Central memory CD8-positive, alpha-beta T cell (primary cell): ENCODE measurements at regions not wholly inside any gene's neighbourhood (a gene's known extent, or its start where the extent isn't known, plus 50 kb on each side); places are given as distances from the start of the nearest gene placed in this dataset.
"Not testable (repeated sequence)": the region's sequence is repeated elsewhere in the genome, so short reads cannot be mapped to it uniquely, and the experiment has no call there.

Source experiments
- ATAC-seq: fragments of 150-1000 bp; cut with Tn5 transposase; replicated peaks from 2 replicates; pipeline ENCODE4 v1.10.0; 2022; ENCODE audit warnings: mild to moderate bottlenecking, moderate FRiP score, moderate number of reproducible peaks; ENCODE audit not compliant: poor library complexity, severe bottlenecking; ENCODE audit errors: extremely low read depth
- DNase-seq, 2 donors: peaks; one replicate each; pipeline ENCODE4 v3.0.0; 2021; ENCODE audit warnings: low spot score in 2 of 2
- H3K27ac Mint-ChIP-seq: one replicate; pipeline ENCODE4 v1.8.0; 2022; ENCODE audit warnings: low read depth, mild to moderate bottlenecking, moderate library complexity, mixed read lengths
- H3K27me3 Mint-ChIP-seq: one replicate; pipeline ENCODE4 v1.8.0; 2022; ENCODE audit warnings: mixed read lengths
- H3K36me3 Mint-ChIP-seq: one replicate; pipeline ENCODE4 v1.8.0; 2022; ENCODE audit warnings: mild to moderate bottlenecking, moderate library complexity, mixed read lengths; ENCODE audit not compliant: insufficient read depth
- H3K4me1 Mint-ChIP-seq: one replicate; pipeline ENCODE4 v1.8.0; 2022; ENCODE audit warnings: mixed read lengths
- H3K4me3 Mint-ChIP-seq: one replicate; pipeline ENCODE4 v1.8.0; 2022; ENCODE audit warnings: mild to moderate bottlenecking, moderate library complexity, mixed read lengths
- H3K9me3 Mint-ChIP-seq: one replicate; pipeline ENCODE4 v1.8.0; 2022; ENCODE audit warnings: mixed read lengths

- DNase-seq (no peak), ATAC-seq (no peak)
- no peaks in the 10 kb centered on the region for H3K36me3 Mint-ChIP-seq
- H3K27ac Mint-ChIP-seq: no peak overlapping the region
- no peak overlapping the region for H3K4me3 Mint-ChIP-seq
- H3K27me3 Mint-ChIP-seq: no peaks in the 10 kb centered on the region
- peaks cover 11% of the 10 kb centered on the region for H3K4me1 Mint-ChIP-seq
- H3K9me3 Mint-ChIP-seq: no peaks in the 10 kb centered on the region
Observed at GRCh38 chr15:22262613-22263020, 182.3 kb downstream of the OR4M2 start.

GRCh38 chr15:22263738-22264137, 183.4 kb downstream of the OR4M2 start:
- Mint-ChIP-seq H3K9me3 (no peaks in the 10 kb centered on the region), H3K27me3 (no peaks in the 10 kb centered on the region), H3K4me1 (peaks cover 11% of the 10 kb centered on the region), H3K27ac (no peak overlapping the region), H3K36me3 (no peaks in the 10 kb centered on the region), H3K4me3 (no peak overlapping the region)
- ATAC-seq: no peak
- DNase-seq: no peak

- not testable (repeated sequence) for H3K4me3 Mint-ChIP-seq, H3K36me3 Mint-ChIP-seq, DNase-seq, H3K9me3 Mint-ChIP-seq, H3K27ac Mint-ChIP-seq, H3K27me3 Mint-ChIP-seq
- peak; percentile 43 for ATAC-seq
- peaks cover 11% of the 10 kb centered on the region for H3K4me1 Mint-ChIP-seq
Observed at GRCh38 chr15:22264272-22264671, 183.9 kb downstream of the OR4M2 start.

GRCh38 chr15:22265056-22265945, 185.0 kb downstream of the OR4M2 start:
- Mint-ChIP-seq H3K27me3 (no peaks in the 10 kb centered on the region), H3K36me3 (no peaks in the 10 kb centered on the region), H3K27ac (no peak overlapping the region), H3K9me3 (no peaks in the 10 kb centered on the region), H3K4me1 (peaks cover 3% of the 10 kb centered on the region), H3K4me3 (no peak overlapping the region)
- DNase-seq: no peak
- peak; percentile 50 for ATAC-seq

GRCh38 chr15:22265970-22266369, 185.6 kb downstream of the OR4M2 start:
- Mint-ChIP-seq H3K27me3 (no peaks in the 10 kb centered on the region), H3K9me3 (no peaks in the 10 kb centered on the region), H3K4me3 (no peak overlapping the region), H3K4me1 (no peaks in the 10 kb centered on the region), H3K27ac (no peak overlapping the region), H3K36me3 (no peaks in the 10 kb centered on the region)
- DNase-seq: no peak
- ATAC-seq: no peak

- Mint-ChIP-seq H3K4me3 (no peak overlapping the region), H3K27me3 (no peaks in the 10 kb centered on the region), H3K36me3 (no peaks in the 10 kb centered on the region), H3K4me1 (no peaks in the 10 kb centered on the region), H3K27ac (no peak overlapping the region), H3K9me3 (no peaks in the 10 kb centered on the region)
- DNase-seq: no peak
- no peak for ATAC-seq
Observed at GRCh38 chr15:22267761-22268160, 187.4 kb downstream of the OR4M2 start.

GRCh38 chr15:22268201-22268600, 187.9 kb downstream of the OR4M2 start:
- not testable (repeated sequence) for H3K9me3 Mint-ChIP-seq, H3K27me3 Mint-ChIP-seq, H3K36me3 Mint-ChIP-seq, ATAC-seq, H3K27ac Mint-ChIP-seq, H3K4me3 Mint-ChIP-seq, DNase-seq, H3K4me1 Mint-ChIP-seq

GRCh38 chr15:22268654-22269053, 188.3 kb downstream of the OR4M2 start:
- not testable (repeated sequence) for H3K27ac Mint-ChIP-seq, DNase-seq, H3K9me3 Mint-ChIP-seq, H3K4me3 Mint-ChIP-seq, ATAC-seq, H3K27me3 Mint-ChIP-seq, H3K4me1 Mint-ChIP-seq, H3K36me3 Mint-ChIP-seq

- not testable (repeated sequence) for H3K27ac Mint-ChIP-seq
Observed at GRCh38 chr15:22272286-22273160, 186.2 kb upstream of the GOLGA6L22 start.

GRCh38 chr15:22273185-22273584, 185.5 kb upstream of the GOLGA6L22 start:
- DNase-seq, ATAC-seq, H3K4me1 Mint-ChIP-seq, H3K36me3 Mint-ChIP-seq, H3K9me3 Mint-ChIP-seq, H3K27me3 Mint-ChIP-seq, H3K4me3 Mint-ChIP-seq, H3K27ac Mint-ChIP-seq: not testable (repeated sequence)

More at GRCh38 chr15:22272286-22273160, 186.2 kb upstream of the GOLGA6L22 start:
- not testable (repeated sequence) for H3K9me3 Mint-ChIP-seq, DNase-seq, ATAC-seq, H3K36me3 Mint-ChIP-seq, H3K27me3 Mint-ChIP-seq, H3K4me1 Mint-ChIP-seq, H3K4me3 Mint-ChIP-seq

GRCh38 chr15:22274376-22274775, 184.3 kb upstream of the GOLGA6L22 start:
- DNase-seq, H3K9me3 Mint-ChIP-seq, H3K27ac Mint-ChIP-seq, H3K4me3 Mint-ChIP-seq, ATAC-seq, H3K36me3 Mint-ChIP-seq, H3K27me3 Mint-ChIP-seq, H3K4me1 Mint-ChIP-seq: not testable (repeated sequence)

GRCh38 chr15:22280770-22281169, 177.9 kb upstream of the GOLGA6L22 start:
- not testable (repeated sequence) for DNase-seq, H3K27me3 Mint-ChIP-seq, H3K27ac Mint-ChIP-seq, H3K4me3 Mint-ChIP-seq, ATAC-seq, H3K4me1 Mint-ChIP-seq, H3K9me3 Mint-ChIP-seq, H3K36me3 Mint-ChIP-seq
